ENCODE measurements at regions not wholly inside any gene's neighbourhood (a gene's known extent, or its start where the extent isn't known, plus 50 kb on each side); places are given as distances from the start of the nearest gene placed in this dataset.

- no peak for FAIRE-seq
- DNase-seq (ENCODE audit: insufficient read length, low spot score): no peak
- no peak for TF ChIP-seq POLR2A (IDR thresholded peaks at IDR 0.05; ENCODE audit: low read depth, low read length)
Measured at GRCh38 chr11:122167100-122167499, 51.1 kb upstream of the BLID start.

- TF ChIP-seq POLR2A (IDR thresholded peaks at IDR 0.05; ENCODE audit: low read depth, low read length): no peak
- FAIRE-seq (no peak), DNase-seq (ENCODE audit: insufficient read length, low spot score) (no peak)
Measured at GRCh38 chr11:122165607-122166371, 49.8 kb upstream of the BLID start.
